PC-3 (cell line): ENCODE measurements at regions not wholly inside any gene's neighbourhood (a gene's known extent, or its start where the extent isn't known, plus 50 kb on each side); places are given as distances from the start of the nearest gene placed in this dataset.

Experiments
- ATAC-seq: fragments of 200-7000 bp; cut with Tn5 transposase; 2 replicates; pipeline ENCODE4 v1.9.1; 2020; ENCODE audit warnings: mild to moderate bottlenecking, moderate library complexity
- BruUV-seq: library from RNA; stranded (reverse); fragments of 400-500 nt; replicated peaks from 2 replicates; lab custom pipeline; 2021; lab: Mats Ljungman, UMichigan
- CTCF ChIA-PET: fragments of 300-600 bp; sonication (Branson Sonifier 250); formaldehyde crosslinking; loops from one replicate; lab custom pipeline; 2022; ENCODE audit warnings: antibody characterized with exemption; lab: Charles Lee
- POLR2A ChIA-PET: fragments of 300-600 bp; sonication (Branson Sonifier 250); formaldehyde crosslinking; loops from one replicate; lab custom pipeline; 2022; ENCODE audit warnings: antibody characterized with exemption; ENCODE audit not compliant: unreplicated experiment; lab: Charles Lee
- DNase-seq: peaks from one replicate; pipeline ENCODE4 v3.0.0-alpha.2; 2015
- H2AFZ ChIP-seq: fragments of 300-600 bp; sonication (generic); 2 replicates; pipeline ENCODE4 v1.6.0; 2016; ENCODE audit warnings: antibody characterized with exemption, low read length
- H3F3A ChIP-seq: fragments of 300-600 bp; sonication (generic); one replicate; pipeline ENCODE4 v1.6.0; 2017; ENCODE audit warnings: antibody characterized with exemption, low read length, control low read depth, mild to moderate bottlenecking; ENCODE audit not compliant: unreplicated experiment
- H3K27ac ChIP-seq: fragments of 300-600 bp; sonication (generic); 2 replicates; pipeline ENCODE4 v1.5.1; 2016; ENCODE audit warnings: mild to moderate bottlenecking, low read length
- H3K27me3 ChIP-seq: fragments of 300-600 bp; sonication (generic); 2 replicates; pipeline ENCODE4 v1.6.1; 2016; ENCODE audit warnings: low read length, mixed read lengths
- H3K36me3 ChIP-seq: fragments of 300-600 bp; sonication (generic); 2 replicates; pipeline ENCODE4 v1.6.1; 2016; ENCODE audit warnings: low read depth, mixed run types, low read length, mixed read lengths
- H3K4me1 ChIP-seq: fragments of 300-600 bp; sonication (generic); 2 replicates; pipeline ENCODE4 v1.5.1; 2016; ENCODE audit warnings: low read length; ENCODE audit not compliant: insufficient read depth
- H3K4me2 ChIP-seq: fragments of 300-600 bp; sonication (generic); 2 replicates; pipeline ENCODE4 v1.6.0; 2016; ENCODE audit warnings: low read length
- H3K4me3 ChIP-seq: fragments of 300-600 bp; sonication (generic); 2 replicates; pipeline ENCODE4 v1.5.1; 2016; ENCODE audit warnings: mild to moderate bottlenecking, low read length, mixed read lengths
- H3K79me2 ChIP-seq: fragments of 300-600 bp; sonication (generic); 2 replicates; pipeline ENCODE4 v1.6.1; 2017; ENCODE audit warnings: low read length, mixed read lengths
- H3K9ac ChIP-seq: fragments of 300-600 bp; sonication (generic); 2 replicates; pipeline ENCODE4 v1.6.0; 2016; ENCODE audit warnings: mild to moderate bottlenecking, low read length
- H3K9me2 ChIP-seq: fragments of 300-600 bp; sonication (generic); replicated peaks from 2 replicates; pipeline ENCODE4 v1.6.1; 2016; ENCODE audit warnings: mixed run types, low read length, mixed read lengths
- H3K9me3 ChIP-seq: fragments of 300-600 bp; sonication (generic); 2 replicates; pipeline ENCODE4 v1.6.1; 2016; ENCODE audit warnings: low read length, mixed read lengths
- H4K20me1 ChIP-seq: fragments of 300-600 bp; sonication (generic); 2 replicates; pipeline ENCODE4 v1.6.1; 2016; ENCODE audit warnings: low read length, mixed read lengths
- CTCF ChIP-seq: fragments of 300-600 bp; sonication (generic); conservative IDR thresholded peaks from 2 replicates; pipeline ENCODE4 v1.5.1; 2017; ENCODE audit warnings: antibody characterized with exemption, low read depth, mild to moderate bottlenecking, low read length
- EZH2 ChIP-seq: fragments of 300-600 bp; sonication (generic); IDR thresholded peaks from one replicate; pipeline ENCODE4 v1.6.1; 2017; ENCODE audit warnings: antibody characterized with exemption, mild to moderate bottlenecking, low read length; ENCODE audit not compliant: unreplicated experiment
- EZH2phosphoT487 ChIP-seq: fragments of 300-600 bp; sonication (generic); IDR thresholded peaks from 2 replicates; pipeline ENCODE4 v1.6.1; 2018; ENCODE audit warnings: mild to moderate bottlenecking, antibody characterized with exemption, low read length, borderline replicate concordance
- intact Hi-C: fragments of 100-400 bp; cut with micrococcal nuclease; formaldehyde crosslinking; loops from 2 replicates; pipeline ENCODE4 v1.9.0; 2023

- Histone ChIP-seq H3K79me2 (no peaks in the 10 kb centered on the region), H3K4me1 (no peaks in the 10 kb centered on the region), H4K20me1 (no peaks in the 10 kb centered on the region), H3K4me2 (no peak overlapping the region), H3F3A (no peaks in the 10 kb centered on the region), H3K27ac (no peak overlapping the region), H3K9me3 (no peaks in the 10 kb centered on the region), H3K9ac (no peak overlapping the region), H3K27me3 (peaks cover 68% of the 10 kb centered on the region), H2AFZ (no peak overlapping the region), H3K4me3 (no peak overlapping the region), H3K9me2 (no peaks in the 10 kb centered on the region), H3K36me3 (no peaks in the 10 kb centered on the region)
- TF ChIP-seq EZH2phosphoT487: no peak
- TF ChIP-seq EZH2: no peak
- TF ChIP-seq CTCF: no peak
- intact Hi-C loops: no loop called here
- ChIA-PET CTCF (no interaction called here), POLR2A (no interaction called here)
- DNase-seq (no peak), ATAC-seq (no peak)
- BruUV-seq: no TSS peak
Measured at GRCh38 chr1:30164693-30165092, 558.7 kb downstream of the MATN1 start.

GRCh38 chr1:30162565-30162964, 560.8 kb downstream of the MATN1 start:
- no peaks in the 10 kb centered on the region for H3K79me2 ChIP-seq
- no peak overlapping the region for H3K4me2 ChIP-seq
- intact Hi-C loops: no loop called here
- no peaks in the 10 kb centered on the region for H3K4me1 ChIP-seq
- no TSS peak for BruUV-seq
- DNase-seq: no peak
- no peak overlapping the region for H3K4me3 ChIP-seq
- no peaks in the 10 kb centered on the region for H3K9me2 ChIP-seq
- H2AFZ ChIP-seq: no peak overlapping the region
- ChIA-PET POLR2A (no interaction called here), CTCF (no interaction called here)
- H3K27ac ChIP-seq: no peak overlapping the region
- H3K9ac ChIP-seq: no peak overlapping the region
- no peaks in the 10 kb centered on the region for H3K9me3 ChIP-seq
- ATAC-seq: no peak
- no peaks in the 10 kb centered on the region for H4K20me1 ChIP-seq
- no peaks in the 10 kb centered on the region for H3F3A ChIP-seq
- TF ChIP-seq EZH2phosphoT487 (no peak), CTCF (no peak), EZH2 (no peak)
- H3K36me3 ChIP-seq: no peaks in the 10 kb centered on the region
- peaks cover 69% of the 10 kb centered on the region for H3K27me3 ChIP-seq

- BruUV-seq: no TSS peak
- ChIA-PET POLR2A (no interaction called here), CTCF (no interaction called here)
- peaks cover 70% of the 10 kb centered on the region for H3K27me3 ChIP-seq
- no peaks in the 10 kb centered on the region for H3K36me3 ChIP-seq
- no peaks in the 10 kb centered on the region for H3K79me2 ChIP-seq
- intact Hi-C loops: no loop called here
- H3K4me1 ChIP-seq: no peaks in the 10 kb centered on the region
- H3F3A ChIP-seq: no peaks in the 10 kb centered on the region
- no peak overlapping the region for H3K27ac ChIP-seq
- ATAC-seq: no peak
- H3K4me3 ChIP-seq: no peak overlapping the region
- H3K9ac ChIP-seq: no peak overlapping the region
- no peak for DNase-seq
- H4K20me1 ChIP-seq: no peaks in the 10 kb centered on the region
- no peak for TF ChIP-seq CTCF
- TF ChIP-seq EZH2: no peak
- no peak for TF ChIP-seq EZH2phosphoT487
- no peak overlapping the region for H3K4me2 ChIP-seq
- H2AFZ ChIP-seq: no peak overlapping the region
- H3K9me2 ChIP-seq: no peaks in the 10 kb centered on the region
- H3K9me3 ChIP-seq: no peaks in the 10 kb centered on the region
Measured at GRCh38 chr1:30161953-30162352, 561.4 kb downstream of the MATN1 start.
